IMR-90 (cell line): ENCODE measurements at regions not wholly inside any gene's neighbourhood (a gene's known extent, or its start where the extent isn't known, plus 50 kb on each side); places are given as distances from the start of the nearest gene placed in this dataset.

Source experiments
- ATAC-seq: fragments of 200-7000 bp; cut with Tn5 transposase; 2 replicates; pipeline ENCODE4 v1.9.1; 2020; ENCODE audit warnings: low read depth, mild to moderate bottlenecking, moderate library complexity
- BruUV-seq: library from RNA; stranded (reverse); fragments of 400-500 nt; replicated peaks from 2 replicates; lab custom pipeline; 2021; lab: Mats Ljungman, UMichigan
- CTCF ChIA-PET: fragments of 300-600 bp; formaldehyde crosslinking; extraction: SDS; loops from one replicate; lab custom pipeline; 2021; ENCODE audit warnings: antibody characterized with exemption; lab: Yijun Ruan, JAX
- POLR2A ChIA-PET: fragments of 300-600 bp; sonication (Branson Sonifier 250); formaldehyde crosslinking; loops from one replicate; lab custom pipeline; 2022; ENCODE audit warnings: antibody characterized with exemption; ENCODE audit not compliant: unreplicated experiment; lab: Charles Lee
- DNase-seq: peaks from one replicate; pipeline ENCODE4 v3.0.0; 2013
- H2AFZ ChIP-seq: replicated peaks from 2 replicates; pipeline ENCODE3; 2013; ENCODE audit warnings: low read length, mild to moderate bottlenecking; ENCODE audit not compliant: poor library complexity
- H2AK5ac ChIP-seq: 2 replicates; pipeline ENCODE4 v1.6.1; 2013; ENCODE audit warnings: low read depth, low read length, inconsistent platforms
- H2AK9ac ChIP-seq: replicated peaks from 2 replicates; pipeline ENCODE3; 2013; ENCODE audit warnings: mild to moderate bottlenecking, low read depth, low read length, moderate library complexity; ENCODE audit not compliant: poor library complexity
- H2BK120ac ChIP-seq: 2 replicates; pipeline ENCODE4 v1.6.1; 2013; ENCODE audit warnings: low read depth, low read length, inconsistent platforms
- H2BK15ac ChIP-seq: 3 replicates; pipeline ENCODE4 v1.6.1; 2013; ENCODE audit warnings: low read depth, low read length, inconsistent platforms
- H2BK20ac ChIP-seq: 2 replicates; pipeline ENCODE4 v1.6.1; 2013; ENCODE audit warnings: low read depth, mild to moderate bottlenecking, inconsistent platforms, low read length, moderate library complexity
- H2BK5ac ChIP-seq: 2 replicates; pipeline ENCODE4 v1.6.1; 2013; ENCODE audit warnings: mild to moderate bottlenecking, low read depth, low read length, inconsistent platforms; ENCODE audit not compliant: poor library complexity, severe bottlenecking
- H3K14ac ChIP-seq: replicated peaks from 2 replicates; pipeline ENCODE4 v1.6.1; 2013; ENCODE audit warnings: low read depth, low read length, inconsistent platforms
- H3K18ac ChIP-seq: 2 replicates; pipeline ENCODE4 v1.6.1; 2013; ENCODE audit warnings: low read depth, low read length, control low read depth
- H3K23ac ChIP-seq: 2 replicates; pipeline ENCODE4 v1.6.1; 2013; ENCODE audit warnings: low read depth, low read length, inconsistent platforms
- H3K27ac ChIP-seq: 2 replicates; pipeline ENCODE4 v1.5.1; 2013; ENCODE audit warnings: mild to moderate bottlenecking, control low read depth, low read length; ENCODE audit not compliant: insufficient read depth
- H3K27me3 ChIP-seq: 2 replicates; pipeline ENCODE4 v1.6.1; 2013; ENCODE audit warnings: low read length; ENCODE audit not compliant: control insufficient read depth, insufficient read depth
- H3K36me3 ChIP-seq: 2 replicates; pipeline ENCODE4 v1.6.1; 2013; ENCODE audit warnings: low read length, mixed read lengths; ENCODE audit not compliant: control insufficient read depth, insufficient read depth
- H3K4ac ChIP-seq: 2 replicates; pipeline ENCODE4 v1.6.1; 2013; ENCODE audit warnings: low read depth, low read length, inconsistent platforms
- H3K4me1 ChIP-seq: 2 replicates; pipeline ENCODE4 v1.6.1; 2013; ENCODE audit warnings: low read length, mixed read lengths; ENCODE audit not compliant: control insufficient read depth, insufficient read depth
- H3K4me2 ChIP-seq: 2 replicates; pipeline ENCODE4 v1.6.1; 2013; ENCODE audit warnings: low read depth, mild to moderate bottlenecking, control low read depth, low read length, moderate library complexity
- H3K4me3 ChIP-seq: 2 replicates; pipeline ENCODE4 v1.5.1; 2013; ENCODE audit warnings: low read depth, mild to moderate bottlenecking, control low read depth, low read length, moderate library complexity; ENCODE audit not compliant: insufficient read depth
- H3K56ac ChIP-seq: 2 replicates; pipeline ENCODE4 v1.6.1; 2013; ENCODE audit warnings: low read length, inconsistent platforms; ENCODE audit not compliant: insufficient read depth; ENCODE audit errors: extremely low read depth
- H3K79me1 ChIP-seq, 2 experiments: 2 replicates each; pipeline ENCODE4 v1.6.1; 2013; ENCODE audit warnings: low read length in 2 of 2, inconsistent platforms in 1 of 2, low read depth in 1 of 2
- H3K9ac ChIP-seq: 2 replicates; pipeline ENCODE4 v1.6.1; 2013; ENCODE audit warnings: low read depth, low read length, control low read depth
- H3K9me1 ChIP-seq: 2 replicates; pipeline ENCODE4 v1.6.1; 2013; ENCODE audit warnings: low read length, inconsistent platforms; ENCODE audit not compliant: insufficient read depth
- H3K9me3 ChIP-seq: 2 replicates; pipeline ENCODE4 v1.6.1; 2013; ENCODE audit warnings: low read length; ENCODE audit not compliant: control insufficient read depth, insufficient read depth
- H4K20me1 ChIP-seq: 2 replicates; pipeline ENCODE4 v1.6.1; 2013; ENCODE audit warnings: low read length, inconsistent platforms; ENCODE audit not compliant: insufficient read depth
- H4K5ac ChIP-seq: 2 replicates; pipeline ENCODE4 v1.6.1; 2013; ENCODE audit warnings: mild to moderate bottlenecking, low read depth, low read length, control low read depth
- H4K8ac ChIP-seq, 2 experiments: 2 replicates each; pipeline ENCODE4 v1.6.1; 2013; ENCODE audit warnings: low read depth in 2 of 2, low read length in 2 of 2, control low read depth in 1 of 2, inconsistent platforms in 1 of 2
- H4K91ac ChIP-seq: 2 replicates; pipeline ENCODE4 v1.6.1; 2013; ENCODE audit warnings: low read depth, low read length, inconsistent platforms; ENCODE audit not compliant: insufficient read depth
- BHLHE40 ChIP-seq: fragments of 150-350 bp; IDR thresholded peaks from 2 replicates; pipeline ENCODE4 v1.6.1; 2016; ENCODE audit warnings: mild to moderate bottlenecking, low read depth, low read length
- CEBPB ChIP-seq: IDR thresholded peaks from 2 replicates; pipeline ENCODE4 v1.6.1; 2012; ENCODE audit warnings: low read depth, low read length, improper control_type of control experiment
- CHD1 ChIP-seq: IDR thresholded peaks from 2 replicates; pipeline ENCODE4 v1.6.1; 2012; ENCODE audit warnings: low read depth, low read length, improper control_type of control experiment
- CTCF ChIP-seq: conservative IDR thresholded peaks from 2 replicates; pipeline ENCODE4 v1.5.1; 2012; ENCODE audit warnings: mild to moderate bottlenecking, low read depth, low read length, improper control_type of control experiment
- ELK1 ChIP-seq: fragments of 150-350 bp; IDR thresholded peaks from 2 replicates; pipeline ENCODE4 v1.6.1; 2016; ENCODE audit warnings: low read depth, mild to moderate bottlenecking, low read length, moderate library complexity, borderline replicate concordance
- FOS ChIP-seq: fragments of 150-350 bp; IDR thresholded peaks from 2 replicates; pipeline ENCODE4 v1.6.1; 2016; ENCODE audit warnings: low read depth, low read length
- MAZ ChIP-seq: IDR thresholded peaks from 2 replicates; pipeline ENCODE4 v1.6.1; 2012; ENCODE audit warnings: low read depth, mild to moderate bottlenecking, low read length, improper control_type of control experiment, moderate library complexity, borderline replicate concordance
- MXI1 ChIP-seq: IDR thresholded peaks from 2 replicates; pipeline ENCODE4 v1.6.1; 2012; ENCODE audit warnings: low read depth, mild to moderate bottlenecking, low read length, moderate library complexity, borderline replicate concordance
- NFE2L2 ChIP-seq: fragments of 150-350 bp; IDR thresholded peaks from 2 replicates; pipeline ENCODE4 v1.6.1; 2016; ENCODE audit warnings: low read depth, mild to moderate bottlenecking, low read length
- POLR2A ChIP-seq: IDR thresholded peaks from 2 replicates; pipeline ENCODE4 v1.6.1; 2012; ENCODE audit warnings: mild to moderate bottlenecking, low read depth, low read length
- RAD21 ChIP-seq: IDR thresholded peaks from 2 replicates; pipeline ENCODE4 v1.6.1; 2012; ENCODE audit warnings: low read length, improper control_type of control experiment
- RCOR1 ChIP-seq: IDR thresholded peaks from 2 replicates; pipeline ENCODE4 v1.6.1; 2012; ENCODE audit warnings: mild to moderate bottlenecking, low read length, improper control_type of control experiment; ENCODE audit not compliant: insufficient replicate concordance
- RFX5 ChIP-seq: IDR thresholded peaks from 2 replicates; pipeline ENCODE4 v1.8.0; 2012; ENCODE audit warnings: low read depth, mild to moderate bottlenecking, low read length, moderate library complexity
- SMC3 ChIP-seq: fragments of 150-350 bp; IDR thresholded peaks from 2 replicates; pipeline ENCODE4 v1.6.1; 2016; ENCODE audit warnings: low read depth, mild to moderate bottlenecking, antibody characterized with exemption, low read length, moderate library complexity
- USF2 ChIP-seq: fragments of 150-350 bp; IDR thresholded peaks from 2 replicates; pipeline ENCODE4 v1.6.1; 2017; ENCODE audit warnings: mild to moderate bottlenecking, antibody characterized with exemption, low read length, low read depth
- WGBS, 2 experiments: methylation state at CpG; one replicate each; pipeline versions ENCODE4 v1.1.5 to v1.1.7; 2013; ENCODE audit warnings: missing lambda C conversion rate in 2 of 2; ENCODE audit not compliant: insufficient read length in 1 of 2; ENCODE audit errors: extremely low coverage in 2 of 2; 5-methylcytosine and 5-hydroxymethylcytosine counted together
- dilution Hi-C: fragments of 300-500 bp; cut with HindIII; formaldehyde crosslinking; loops from one replicate; pipeline ENCODE4 v1.14.3; 2018; ENCODE audit warnings: low sequenced_read_pairs; ENCODE audit not compliant: unreplicated experiment
- in situ Hi-C: fragments of 300-500 bp; cut with MboI; formaldehyde crosslinking; loops from 3 replicates; pipeline ENCODE4 v1.14.3; 2019; ENCODE audit warnings: low sequenced_read_pairs, inconsistent platforms, mixed read lengths
- intact Hi-C: fragments of 100-400 bp; cut with micrococcal nuclease; formaldehyde crosslinking; loops from 2 replicates; pipeline ENCODE4 v1.10.0; 2022

GRCh38 chr11:114784216-114784615 is 105.9 kb downstream of the NXPE2 start:
- TF ChIP-seq RFX5, result no peak
- TF ChIP-seq NFE2L2, result no peak
- no peak for TF ChIP-seq ELK1
- TF ChIP-seq BHLHE40, result no peak
- TF ChIP-seq MAZ, result no peak
- TF ChIP-seq POLR2A, result no peak
- TF ChIP-seq CTCF, result no peak
- TF ChIP-seq RAD21, result no peak
- no peak for TF ChIP-seq SMC3
- TF ChIP-seq MXI1, result no peak
- no peak for TF ChIP-seq RCOR1
- TF ChIP-seq USF2, result no peak
- no peak for TF ChIP-seq CHD1
- no peak for TF ChIP-seq FOS
- no peak for TF ChIP-seq CEBPB

More at GRCh38 chr11:114784216-114784615, 105.9 kb downstream of the NXPE2 start:
- H2BK20ac ChIP-seq, result no peak overlapping the region
- H3K9me1 ChIP-seq, result no peaks in the 10 kb centered on the region
- no peak overlapping the region for H2AK9ac ChIP-seq
- BruUV-seq, result no TSS peak
- no peak overlapping the region for H3K14ac ChIP-seq
- WGBS, 2 experiments, result 27% methylated on average over 2 of the region's 5 CpGs; no CpG with 5 or more reads in 1 of the 2 experiments
- CTCF ChIA-PET, result interaction anchor here (1.1 kb wide), 1 partner anchor 13 kb away, joined by 3 read pairs; no protein-coding TSS in a partner anchor
- POLR2A ChIA-PET, result no interaction called here
- no peaks in the 10 kb centered on the region for H4K20me1 ChIP-seq
- no peak overlapping the region for H3K4me2 ChIP-seq
- intact Hi-C loops (no loop called here), in situ Hi-C loops (no loop called here), dilution Hi-C loops (no loop called here)
- H3K36me3 ChIP-seq, result no peaks in the 10 kb centered on the region
- no peak overlapping the region for H3K9ac ChIP-seq
- H3K56ac ChIP-seq, result no peak overlapping the region
- no peak overlapping the region for H4K91ac ChIP-seq
- no peak overlapping the region for H2AK5ac ChIP-seq
- DNase-seq, result no peak
- H3K27ac ChIP-seq, result no peak overlapping the region
- H3K4me1 ChIP-seq, result no peaks in the 10 kb centered on the region
- H3K79me1 ChIP-seq, result no peaks in the 10 kb centered on the region
- H3K18ac ChIP-seq, result no peak overlapping the region
- no peaks in the 10 kb centered on the region for H3K9me3 ChIP-seq
- no peak for ATAC-seq
- H2AFZ ChIP-seq, result no peak overlapping the region
- H3K23ac ChIP-seq, result no peak overlapping the region
- H2BK120ac ChIP-seq, result no peak overlapping the region
- no peak overlapping the region for H4K5ac ChIP-seq
- H3K4me3 ChIP-seq, result no peak overlapping the region
- H3K4ac ChIP-seq, result no peak overlapping the region
- no peak overlapping the region for H2BK5ac ChIP-seq
- no peak overlapping the region for H4K8ac ChIP-seq
- no peaks in the 10 kb centered on the region for H3K27me3 ChIP-seq
- H2BK15ac ChIP-seq, result no peak overlapping the region
